Nephron progenitor cell (in vitro differentiated cells): ENCODE measurements at regions not wholly inside any gene's neighbourhood (a gene's known extent, or its start where the extent isn't known, plus 50 kb on each side); places are given as distances from the start of the nearest gene placed in this dataset.

ENCODE experiments used
- DNase-seq: peaks from one replicate; pipeline ENCODE4 v3.0.0; 2021
- H3K27ac Mint-ChIP-seq: 2 replicates; pipeline ENCODE4 v1.8.0; 2021; ENCODE audit warnings: mild to moderate bottlenecking, moderate library complexity, mixed read lengths
- H3K27me3 Mint-ChIP-seq: 2 replicates; pipeline ENCODE4 v1.8.0; 2021; ENCODE audit warnings: mild to moderate bottlenecking, low read depth, mixed read lengths; ENCODE audit not compliant: poor library complexity
- H3K36me3 Mint-ChIP-seq: 2 replicates; pipeline ENCODE4 v1.8.0; 2021; ENCODE audit warnings: low read depth, mixed read lengths
- H3K4me1 Mint-ChIP-seq: 2 replicates; pipeline ENCODE4 v1.8.0; 2021; ENCODE audit warnings: mixed read lengths
- H3K4me3 Mint-ChIP-seq: 2 replicates; pipeline ENCODE4 v1.8.0; 2021; ENCODE audit warnings: mild to moderate bottlenecking, moderate library complexity, mixed read lengths
- H3K9me3 Mint-ChIP-seq: 2 replicates; pipeline ENCODE4 v1.8.0; 2021; ENCODE audit warnings: mild to moderate bottlenecking, moderate library complexity, mixed read lengths
- CTCF ChIP-seq: fragments of 200-600 bp; sonication (generic); IDR thresholded peaks from 2 replicates; pipeline ENCODE4 v1.5.0; 2021; ENCODE audit warnings: antibody characterized with exemption

- no peak for DNase-seq
- H3K4me3 Mint-ChIP-seq, result no peak overlapping the region
- no peaks in the 10 kb centered on the region for H3K36me3 Mint-ChIP-seq
- no peak overlapping the region for H3K27ac Mint-ChIP-seq
- peaks cover 4% of the 10 kb centered on the region for H3K27me3 Mint-ChIP-seq
- no peak for TF ChIP-seq CTCF
- peaks cover 5% of the 10 kb centered on the region for H3K4me1 Mint-ChIP-seq
- H3K9me3 Mint-ChIP-seq, result no peaks in the 10 kb centered on the region
Measured at GRCh38 chr2:190123956-190124355, 61.4 kb upstream of the MSTN start.

DNA sequence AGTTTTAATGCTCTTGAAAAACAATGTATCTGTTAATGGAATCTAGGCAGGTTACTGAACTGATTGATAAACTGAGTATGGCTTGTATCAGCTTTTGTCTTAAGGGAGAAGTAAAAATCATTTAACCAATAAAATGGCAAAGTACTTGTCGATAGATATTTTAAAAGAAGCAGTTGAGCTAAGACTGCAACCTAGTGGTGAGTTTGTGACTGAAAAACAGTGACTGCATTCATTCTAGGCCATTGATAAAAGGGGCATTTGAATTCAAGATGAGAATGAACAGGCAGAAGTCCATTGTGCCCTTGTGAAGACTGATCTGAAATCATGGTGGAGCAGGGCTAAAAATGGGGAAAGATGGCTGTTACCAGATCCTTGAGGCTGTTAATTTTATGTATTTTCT lies 59.4 kb upstream of the MSTN start:
- TF ChIP-seq CTCF, result peak; percentile 14
- DNase-seq, result no peak
- Mint-ChIP-seq H3K27me3 (peaks cover 4% of the 10 kb centered on the region), H3K27ac (no peak overlapping the region), H3K36me3 (no peaks in the 10 kb centered on the region), H3K9me3 (no peaks in the 10 kb centered on the region), H3K4me3 (no peak overlapping the region), H3K4me1 (peaks cover 5% of the 10 kb centered on the region)

- TF ChIP-seq CTCF, result no peak
Measured at GRCh38 chr2:190121305-190121704, 58.8 kb upstream of the MSTN start.

GRCh38 chr2:190119923-190120590 lies 57.5 kb upstream of the MSTN start:
- Mint-ChIP-seq H3K4me1 (peaks cover 5% of the 10 kb centered on the region), H3K9me3 (no peaks in the 10 kb centered on the region), H3K27me3 (peaks cover 7% of the 10 kb centered on the region), H3K4me3 (no peak overlapping the region), H3K27ac (no peak overlapping the region), H3K36me3 (no peaks in the 10 kb centered on the region)
- no peak for TF ChIP-seq CTCF
- no peak for DNase-seq

More at GRCh38 chr2:190121305-190121704, 58.8 kb upstream of the MSTN start:
- no peak overlapping the region for H3K4me3 Mint-ChIP-seq
- no peak for DNase-seq
- no peak overlapping the region for H3K27ac Mint-ChIP-seq
- H3K36me3 Mint-ChIP-seq, result no peaks in the 10 kb centered on the region
- H3K27me3 Mint-ChIP-seq, result peaks cover 5% of the 10 kb centered on the region
- H3K4me1 Mint-ChIP-seq, result peaks cover 5% of the 10 kb centered on the region
- no peaks in the 10 kb centered on the region for H3K9me3 Mint-ChIP-seq

GRCh38 chr2:190119257-190119656 lies 56.7 kb upstream of the MSTN start:
- H3K27me3 Mint-ChIP-seq, result peaks cover 7% of the 10 kb centered on the region
- DNase-seq, result peak; percentile 4
- peaks cover 3% of the 10 kb centered on the region for H3K9me3 Mint-ChIP-seq
- no peak overlapping the region for H3K4me3 Mint-ChIP-seq
- no peak overlapping the region for H3K27ac Mint-ChIP-seq
- TF ChIP-seq CTCF, result no peak
- peaks cover 5% of the 10 kb centered on the region for H3K4me1 Mint-ChIP-seq
- H3K36me3 Mint-ChIP-seq, result no peaks in the 10 kb centered on the region

GRCh38 chr2:190117305-190117704 lies 54.8 kb upstream of the MSTN start:
- Mint-ChIP-seq H3K9me3 (peaks cover 3% of the 10 kb centered on the region), H3K4me1 (peaks cover 5% of the 10 kb centered on the region), H3K27me3 (peaks cover 3% of the 10 kb centered on the region), H3K36me3 (no peaks in the 10 kb centered on the region), H3K4me3 (no peak overlapping the region), H3K27ac (no peak overlapping the region)
- DNase-seq, result no peak
- no peak for TF ChIP-seq CTCF
